Neural crest cell (in vitro differentiated cells): ENCODE measurements at regions not wholly inside any gene's neighbourhood (a gene's known extent, or its start where the extent isn't known, plus 50 kb on each side); places are given as distances from the start of the nearest gene placed in this dataset.
"Not testable (repeated sequence)": the region's sequence is repeated elsewhere in the genome, so short reads cannot be mapped to it uniquely, and the experiment has no call there.

ENCODE experiments used
- DNase-seq: peaks from one replicate; pipeline ENCODE4 v3.0.0; 2021; ENCODE audit warnings: low read depth, mixed read lengths, low spot score
- H3K27ac Mint-ChIP-seq: one replicate; pipeline ENCODE4 v1.8.0; 2021; ENCODE audit warnings: mild to moderate bottlenecking, mixed read lengths; ENCODE audit not compliant: unreplicated experiment
- H3K27me3 Mint-ChIP-seq: 2 replicates; pipeline ENCODE4 v1.8.0; 2021; ENCODE audit warnings: low read depth, mild to moderate bottlenecking, mixed read lengths
- H3K36me3 Mint-ChIP-seq: 2 replicates; pipeline ENCODE4 v1.8.0; 2021; ENCODE audit warnings: low read depth, mild to moderate bottlenecking, mixed read lengths
- H3K4me1 Mint-ChIP-seq: 2 replicates; pipeline ENCODE4 v1.8.0; 2021; ENCODE audit warnings: mixed read lengths
- H3K4me3 Mint-ChIP-seq: one replicate; pipeline ENCODE4 v1.8.0; 2021; ENCODE audit warnings: mild to moderate bottlenecking, mixed read lengths
- H3K9me3 Mint-ChIP-seq: 2 replicates; pipeline ENCODE4 v1.8.0; 2021; ENCODE audit warnings: mixed read lengths
- CTCF ChIP-seq: fragments of 200-600 bp; sonication (generic); conservative IDR thresholded peaks from 2 replicates; pipeline ENCODE4 v1.5.0; 2021; ENCODE audit warnings: antibody characterized with exemption, mild to moderate bottlenecking

GRCh38 chr18:41060967-41061366 lies 894.1 kb upstream of the PIK3C3 start:
- H3K36me3 Mint-ChIP-seq = no peaks in the 10 kb centered on the region
- peaks cover 3% of the 10 kb centered on the region for H3K9me3 Mint-ChIP-seq
- no peaks in the 10 kb centered on the region for H3K4me1 Mint-ChIP-seq
- H3K27ac Mint-ChIP-seq = no peak overlapping the region
- no peak for DNase-seq
- no peak for TF ChIP-seq CTCF
- no peak overlapping the region for H3K4me3 Mint-ChIP-seq
- no peaks in the 10 kb centered on the region for H3K27me3 Mint-ChIP-seq

GRCh38 chr18:41059126-41059415 lies 896.0 kb upstream of the PIK3C3 start:
- no peak for TF ChIP-seq CTCF
- H3K4me3 Mint-ChIP-seq = no peak overlapping the region
- DNase-seq = no peak
- H3K4me1 Mint-ChIP-seq = no peaks in the 10 kb centered on the region
- no peaks in the 10 kb centered on the region for H3K36me3 Mint-ChIP-seq
- no peaks in the 10 kb centered on the region for H3K9me3 Mint-ChIP-seq
- no peaks in the 10 kb centered on the region for H3K27me3 Mint-ChIP-seq
- no peak overlapping the region for H3K27ac Mint-ChIP-seq

GRCh38 chr18:41058351-41059125 lies 896.5 kb upstream of the PIK3C3 start:
- H3K4me1 Mint-ChIP-seq = no peaks in the 10 kb centered on the region
- H3K4me3 Mint-ChIP-seq = no peak overlapping the region
- no peak overlapping the region for H3K27ac Mint-ChIP-seq
- no peak for DNase-seq
- no peaks in the 10 kb centered on the region for H3K27me3 Mint-ChIP-seq
- no peaks in the 10 kb centered on the region for H3K9me3 Mint-ChIP-seq
- TF ChIP-seq CTCF = no peak
- peaks cover under 1% of the 10 kb centered on the region for H3K36me3 Mint-ChIP-seq

DNA sequence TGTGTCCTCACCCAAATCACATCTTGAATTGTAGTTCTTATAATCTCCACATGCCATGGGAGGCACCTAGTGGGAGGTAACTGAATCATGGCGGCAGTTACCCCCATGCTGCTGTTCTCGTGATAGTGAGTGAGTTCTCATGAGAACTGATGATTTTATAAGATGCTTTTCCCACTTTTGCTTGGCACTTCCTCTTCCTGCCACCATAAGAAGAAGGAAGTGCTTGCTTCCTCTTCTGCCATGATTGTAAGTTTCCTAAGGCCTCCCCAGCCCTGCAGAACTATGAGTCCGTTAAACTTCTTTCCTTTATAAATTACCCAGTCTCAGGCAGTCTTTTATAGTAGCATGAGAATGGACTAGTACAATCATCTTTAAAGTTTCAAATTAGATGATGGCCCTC lies 902.4 kb upstream of the PIK3C3 start:
- no peak for DNase-seq
- Mint-ChIP-seq H3K27ac (no peak overlapping the region), H3K36me3 (peaks cover 6% of the 10 kb centered on the region), H3K4me1 (peaks cover 6% of the 10 kb centered on the region), H3K27me3 (no peaks in the 10 kb centered on the region), H3K4me3 (no peak overlapping the region), H3K9me3 (peaks cover 8% of the 10 kb centered on the region)
- no peak for TF ChIP-seq CTCF

DNA sequence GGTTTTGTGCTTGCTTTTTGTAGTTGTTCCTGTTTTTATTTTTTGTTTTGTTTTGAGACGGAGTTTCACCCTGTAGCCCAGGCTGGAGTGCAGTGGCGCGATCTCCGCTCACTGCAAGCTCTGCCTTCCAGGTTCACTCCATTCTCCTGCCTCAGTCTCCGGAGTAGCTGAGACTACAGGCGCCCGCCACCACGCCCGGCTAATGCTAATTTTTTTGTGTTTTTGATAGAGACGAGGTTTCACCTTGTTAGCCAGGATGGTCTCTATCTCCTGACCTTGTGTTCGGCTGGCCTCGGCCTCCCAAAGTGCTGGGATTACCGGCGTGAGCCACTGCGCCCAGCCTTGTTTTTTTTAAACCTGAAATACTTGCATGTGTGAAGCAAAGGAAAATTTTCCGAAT lies 908.8 kb upstream of the PIK3C3 start:
- DNase-seq, H3K27me3 Mint-ChIP-seq, H3K9me3 Mint-ChIP-seq, H3K27ac Mint-ChIP-seq, H3K36me3 Mint-ChIP-seq, H3K4me3 Mint-ChIP-seq, H3K4me1 Mint-ChIP-seq: not testable (repeated sequence)

DNA sequence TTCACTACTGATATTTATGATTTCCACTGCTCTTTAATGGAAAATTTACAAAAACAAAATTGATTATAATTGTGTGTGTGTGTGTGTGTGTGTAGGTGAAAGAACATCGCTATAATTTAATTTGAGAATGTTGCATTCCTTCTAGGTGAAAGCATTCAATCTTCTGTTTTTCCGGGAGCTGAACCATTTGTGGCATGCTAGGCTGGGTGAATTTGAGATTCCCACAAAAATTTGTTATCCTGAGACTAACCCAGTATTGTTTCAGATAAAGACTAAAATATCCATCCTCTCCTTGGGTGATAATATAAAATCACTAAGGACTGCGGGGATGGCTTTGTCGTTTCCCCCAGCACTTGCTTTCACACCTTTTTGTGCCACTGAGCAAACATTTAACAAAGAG lies 911.2 kb upstream of the PIK3C3 start:
- no peak for DNase-seq
- Mint-ChIP-seq H3K27ac (no peak overlapping the region), H3K4me3 (no peak overlapping the region), H3K4me1 (no peaks in the 10 kb centered on the region), H3K9me3 (no peaks in the 10 kb centered on the region), H3K36me3 (no peaks in the 10 kb centered on the region), H3K27me3 (no peaks in the 10 kb centered on the region)
- no peak for TF ChIP-seq CTCF
